ENCODE measurements at regions not wholly inside any gene's neighbourhood (a gene's known extent, or its start where the extent isn't known, plus 50 kb on each side); places are given as distances from the start of the nearest gene placed in this dataset.

DNA sequence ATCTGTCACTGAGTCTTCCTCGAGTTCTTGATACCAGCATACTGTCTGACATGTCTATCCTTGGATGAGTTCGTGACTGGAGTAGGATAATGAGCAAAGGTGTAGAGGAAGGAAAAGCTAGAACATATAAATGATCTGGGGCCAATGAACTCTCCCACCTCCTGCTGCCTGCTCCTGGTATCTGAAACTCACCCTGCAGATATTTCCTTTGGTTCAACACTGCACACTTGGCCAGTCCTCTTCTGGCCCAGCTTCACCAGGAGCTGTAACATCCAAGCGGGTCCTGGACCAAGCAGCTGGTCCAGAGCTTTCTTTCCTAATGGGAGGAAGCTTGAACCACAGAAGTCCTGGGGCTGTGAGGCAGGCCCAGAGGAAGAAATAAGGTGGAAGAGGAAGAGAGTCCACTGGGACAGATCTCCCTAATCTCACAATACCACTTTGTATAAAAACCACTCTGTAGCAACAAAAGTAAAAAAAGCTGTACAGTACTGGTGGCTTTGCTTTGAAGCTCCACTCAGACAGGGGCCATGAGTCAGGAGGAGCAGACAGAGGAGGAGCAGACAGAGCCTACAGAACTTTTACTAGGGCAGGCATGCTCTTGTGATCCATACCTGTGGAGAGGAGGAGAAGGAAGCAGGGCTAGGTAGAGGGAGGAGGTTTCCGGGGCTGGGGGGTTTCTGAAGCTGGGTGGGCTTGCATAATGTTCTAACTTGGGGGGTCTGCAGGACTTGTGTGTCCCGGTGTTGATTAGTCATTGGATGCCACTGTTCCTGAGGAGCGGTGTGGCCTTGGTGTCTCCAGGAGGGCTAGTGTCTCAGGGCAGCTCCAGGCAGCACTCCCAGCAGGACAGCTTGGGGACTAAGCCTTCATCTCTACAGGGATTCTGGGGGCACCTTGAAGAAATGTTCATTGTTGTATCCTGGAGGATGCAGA, 166.9 kb downstream of the ABHD5 start:
- H2BK15ac ChIP-seq (ENCODE audit: low read depth, low read length), result no peak overlapping the region
- H3K56ac ChIP-seq (ENCODE audit: insufficient read length, low read depth, low read length), result no peak overlapping the region
- H4K5ac ChIP-seq (ENCODE audit: insufficient read length, low read depth, low read length), result no peak overlapping the region
- no peaks in the 10 kb centered on the region for H3K79me1 ChIP-seq (ENCODE audit: insufficient read depth, low read depth, low read length, poor library complexity, severe bottlenecking)
- H3K23me2 ChIP-seq (ENCODE audit: insufficient read length, low read depth, low read length, poor library complexity, severe bottlenecking), result no peaks in the 10 kb centered on the region
- Mint-ChIP-seq H3K27me3 (ENCODE audit: low read depth) (peaks cover 26% of the 10 kb centered on the region), H3K4me3 (no peak overlapping the region), H3K27ac (no peak overlapping the region), H3K4me1 (peaks cover 33 to 37% of the 10 kb centered on the region in 2 experiments), H3K36me3 (ENCODE audit: insufficient read depth in 1 of 3, low read depth in 3 of 3) (no peaks in the 10 kb centered on the region), H3K9me3 (no peaks in the 10 kb centered on the region)
- H3K9ac ChIP-seq (ENCODE audit: extremely low read depth, insufficient read length, low read length), result no peak overlapping the region
- H3K4me2 ChIP-seq (ENCODE audit: insufficient read depth, insufficient read length, low read length), result no peak overlapping the region
- no peak overlapping the region for H2AK5ac ChIP-seq (ENCODE audit: insufficient read length, low read length)
- H3K9me3 ChIP-seq (ENCODE audit: control insufficient read depth, low read depth, low read length), result no peaks in the 10 kb centered on the region
- no peak overlapping the region for H2BK12ac ChIP-seq (ENCODE audit: insufficient read length, low read depth, low read length)
- no peak overlapping the region for H4K8ac ChIP-seq (replicated peaks; ENCODE audit: insufficient read length, low read depth, low read length)
- H2BK20ac ChIP-seq (ENCODE audit: low read depth, low read length, poor library complexity, severe bottlenecking), result no peak overlapping the region
- no peak overlapping the region for H2BK5ac ChIP-seq (ENCODE audit: insufficient read length, low read length)
- peak; percentile 14 for DNase-seq
- no peak overlapping the region for H3T11ph ChIP-seq (ENCODE audit: low read length)
- H2AFZ ChIP-seq (ENCODE audit: low read length), result no peak overlapping the region
- TF ChIP-seq, protein P1, sequence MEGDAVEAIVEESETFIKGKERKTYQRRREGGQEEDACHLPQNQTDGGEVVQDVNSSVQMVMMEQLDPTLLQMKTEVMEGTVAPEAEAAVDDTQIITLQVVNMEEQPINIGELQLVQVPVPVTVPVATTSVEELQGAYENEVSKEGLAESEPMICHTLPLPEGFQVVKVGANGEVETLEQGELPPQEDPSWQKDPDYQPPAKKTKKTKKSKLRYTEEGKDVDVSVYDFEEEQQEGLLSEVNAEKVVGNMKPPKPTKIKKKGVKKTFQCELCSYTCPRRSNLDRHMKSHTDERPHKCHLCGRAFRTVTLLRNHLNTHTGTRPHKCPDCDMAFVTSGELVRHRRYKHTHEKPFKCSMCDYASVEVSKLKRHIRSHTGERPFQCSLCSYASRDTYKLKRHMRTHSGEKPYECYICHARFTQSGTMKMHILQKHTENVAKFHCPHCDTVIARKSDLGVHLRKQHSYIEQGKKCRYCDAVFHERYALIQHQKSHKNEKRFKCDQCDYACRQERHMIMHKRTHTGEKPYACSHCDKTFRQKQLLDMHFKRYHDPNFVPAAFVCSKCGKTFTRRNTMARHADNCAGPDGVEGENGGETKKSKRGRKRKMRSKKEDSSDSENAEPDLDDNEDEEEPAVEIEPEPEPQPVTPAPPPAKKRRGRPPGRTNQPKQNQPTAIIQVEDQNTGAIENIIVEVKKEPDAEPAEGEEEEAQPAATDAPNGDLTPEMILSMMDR (conservative IDR thresholded peaks at IDR 0.05), result no peak
- H3K23ac ChIP-seq (ENCODE audit: insufficient read length, low read depth, low read length), result no peak overlapping the region
- H3K4ac ChIP-seq (ENCODE audit: low read depth, low read length), result no peak overlapping the region
- no peaks in the 10 kb centered on the region for H3K79me2 ChIP-seq (ENCODE audit: insufficient read depth, low read length)
- no CpG with 5 or more reads among the region's 6 CpGs for WGBS (ENCODE audit: extremely low coverage, insufficient read length, low lambda C conversion rate)
- no peaks in the 10 kb centered on the region for H4K20me1 ChIP-seq (ENCODE audit: control insufficient read depth, insufficient read depth, insufficient read length)
- no peak overlapping the region for H3K14ac ChIP-seq (ENCODE audit: insufficient read depth, low read length)
- no peak overlapping the region for H3K27ac ChIP-seq (ENCODE audit: insufficient read length, low read depth, low read length)
- no peaks in the 10 kb centered on the region; the same call in 1 of the 2 replicates for H3K27me3 ChIP-seq (ENCODE audit: insufficient read depth, low read length)
- no peaks in the 10 kb centered on the region for H3K4me1 ChIP-seq (ENCODE audit: insufficient read depth, low read length)
- H2BK120ac ChIP-seq (ENCODE audit: low read depth, low read length, poor library complexity, severe bottlenecking), result no peak overlapping the region
- no peak overlapping the region for H3K18ac ChIP-seq (ENCODE audit: insufficient read length, low read depth, low read length)
- no peak overlapping the region for H4K91ac ChIP-seq (ENCODE audit: insufficient read length, low read depth, low read length)

Measured in H9 (cell line).